H9 (cell line): ENCODE measurements at regions not wholly inside any gene's neighbourhood (a gene's known extent, or its start where the extent isn't known, plus 50 kb on each side); places are given as distances from the start of the nearest gene placed in this dataset.

ENCODE experiments used
- DNase-seq: peaks from one replicate; pipeline ENCODE4 v3.0.0-alpha.2; 2017
- H2AFZ ChIP-seq: one replicate; pipeline ENCODE4 v1.6.1; 2013; ENCODE audit warnings: mild to moderate bottlenecking, low read length, control low read depth, moderate library complexity
- H2AK5ac ChIP-seq: 2 replicates; pipeline ENCODE4 v1.6.1; 2013; ENCODE audit warnings: low read length, control low read depth, mixed read lengths; ENCODE audit not compliant: insufficient read length
- H2BK120ac ChIP-seq: one replicate; pipeline ENCODE4 v1.6.1; 2013; ENCODE audit warnings: low read depth, mild to moderate bottlenecking, low read length, control low read depth, inconsistent platforms; ENCODE audit not compliant: poor library complexity, severe bottlenecking
- H2BK12ac ChIP-seq: 2 replicates; pipeline ENCODE4 v1.6.1; 2013; ENCODE audit warnings: low read length, control low read depth, mixed read lengths, low read depth; ENCODE audit not compliant: insufficient read length
- H2BK15ac ChIP-seq: 2 replicates; pipeline ENCODE4 v1.6.1; 2013; ENCODE audit warnings: low read depth, low read length, control low read depth
- H2BK20ac ChIP-seq: one replicate; pipeline ENCODE4 v1.6.1; 2013; ENCODE audit warnings: low read depth, mild to moderate bottlenecking, low read length, control low read depth, inconsistent platforms; ENCODE audit not compliant: poor library complexity, severe bottlenecking
- H2BK5ac ChIP-seq: 2 replicates; pipeline ENCODE4 v1.6.1; 2013; ENCODE audit warnings: low read length, control low read depth, mixed read lengths; ENCODE audit not compliant: insufficient read length
- H3K14ac ChIP-seq: 2 replicates; pipeline ENCODE4 v1.6.1; 2013; ENCODE audit warnings: low read length, control low read depth; ENCODE audit not compliant: insufficient read depth
- H3K18ac ChIP-seq: 2 replicates; pipeline ENCODE4 v1.6.1; 2013; ENCODE audit warnings: low read depth, mild to moderate bottlenecking, mixed read lengths, low read length, control low read depth; ENCODE audit not compliant: insufficient read length
- H3K23ac ChIP-seq: 2 replicates; pipeline ENCODE4 v1.6.1; 2013; ENCODE audit warnings: low read length, control low read depth, mixed read lengths, low read depth; ENCODE audit not compliant: insufficient read length
- H3K23me2 ChIP-seq: 2 replicates; pipeline ENCODE4 v1.6.1; 2013; ENCODE audit warnings: low read depth, mild to moderate bottlenecking, mixed read lengths, low read length, control low read depth; ENCODE audit not compliant: insufficient read length, poor library complexity, severe bottlenecking
- H3K27ac ChIP-seq: 2 replicates; pipeline ENCODE4 v1.5.1; 2013; ENCODE audit warnings: low read length, control low read depth, mixed read lengths, low read depth; ENCODE audit not compliant: insufficient read length
- H3K27me3 ChIP-seq: 2 replicates; pipeline ENCODE4 v1.6.1; 2013; ENCODE audit warnings: low read length, control low read depth, inconsistent platforms; ENCODE audit not compliant: insufficient read depth
- H3K4ac ChIP-seq: 2 replicates; pipeline ENCODE4 v1.6.1; 2013; ENCODE audit warnings: low read depth, mild to moderate bottlenecking, control low read depth, inconsistent platforms, low read length, moderate library complexity
- H3K4me1 ChIP-seq: 2 replicates; pipeline ENCODE4 v1.6.1; 2013; ENCODE audit warnings: low read length, control low read depth, inconsistent platforms; ENCODE audit not compliant: insufficient read depth
- H3K4me2 ChIP-seq: 2 replicates; pipeline ENCODE4 v1.6.1; 2013; ENCODE audit warnings: low read length, control low read depth, mixed read lengths; ENCODE audit not compliant: insufficient read length, insufficient read depth
- H3K56ac ChIP-seq: 2 replicates; pipeline ENCODE4 v1.6.1; 2013; ENCODE audit warnings: low read depth, mild to moderate bottlenecking, mixed read lengths, low read length, control low read depth; ENCODE audit not compliant: insufficient read length
- H3K79me1 ChIP-seq: 2 replicates; pipeline ENCODE4 v1.6.1; 2013; ENCODE audit warnings: low read depth, mild to moderate bottlenecking, moderate library complexity, low read length, control low read depth, inconsistent platforms; ENCODE audit not compliant: insufficient read depth, poor library complexity, severe bottlenecking
- H3K79me2 ChIP-seq: 2 replicates; pipeline ENCODE4 v1.6.1; 2013; ENCODE audit warnings: low read length, control low read depth, inconsistent platforms; ENCODE audit not compliant: insufficient read depth
- H3K9ac ChIP-seq: 2 replicates; pipeline ENCODE4 v1.6.1; 2013; ENCODE audit warnings: low read length, control low read depth, mixed read lengths; ENCODE audit not compliant: insufficient read length; ENCODE audit errors: extremely low read depth
- H3K9me3 ChIP-seq: one replicate; pipeline ENCODE4 v1.6.1; 2013; ENCODE audit warnings: low read depth, low read length, inconsistent platforms; ENCODE audit not compliant: control insufficient read depth
- H3T11ph ChIP-seq: one replicate; pipeline ENCODE4 v1.6.1; 2013; ENCODE audit warnings: mild to moderate bottlenecking, low read length, control low read depth, inconsistent platforms
- H4K20me1 ChIP-seq: one replicate; pipeline ENCODE4 v1.6.1; 2013; ENCODE audit not compliant: control insufficient read depth, insufficient read length, insufficient read depth
- H4K5ac ChIP-seq: 2 replicates; pipeline ENCODE4 v1.6.1; 2013; ENCODE audit warnings: low read depth, mild to moderate bottlenecking, mixed read lengths, low read length, control low read depth; ENCODE audit not compliant: insufficient read length
- H4K8ac ChIP-seq: replicated peaks from 2 replicates; pipeline ENCODE4 v1.6.1; 2013; ENCODE audit warnings: low read length, control low read depth, mixed read lengths, low read depth; ENCODE audit not compliant: insufficient read length
- H4K91ac ChIP-seq: 2 replicates; pipeline ENCODE4 v1.6.1; 2013; ENCODE audit warnings: low read depth, mild to moderate bottlenecking, moderate library complexity, mixed read lengths, low read length, control low read depth; ENCODE audit not compliant: insufficient read length
- H3K27ac Mint-ChIP-seq, 3 experiments: 2 replicates in 2 of 3; 3 replicates in 1 of 3; pipeline ENCODE4 v1.8.0; 2020 to 2021; ENCODE audit warnings: mixed read lengths in 3 of 3, mild to moderate bottlenecking in 1 of 3, moderate library complexity in 1 of 3
- H3K27me3 Mint-ChIP-seq: 2 replicates; pipeline ENCODE4 v1.8.0; 2021; ENCODE audit warnings: low read depth, mild to moderate bottlenecking, moderate library complexity, mixed read lengths
- H3K36me3 Mint-ChIP-seq, 3 experiments: 2 replicates in 2 of 3; 3 replicates in 1 of 3; pipeline ENCODE4 v1.8.0; 2020 to 2021; ENCODE audit warnings: low read depth in 3 of 3, mixed read lengths in 3 of 3; ENCODE audit not compliant: insufficient read depth in 1 of 3
- H3K4me1 Mint-ChIP-seq, 2 experiments: 2 replicates each; pipeline ENCODE4 v1.8.0; 2020; ENCODE audit warnings: mixed read lengths in 2 of 2
- H3K4me3 Mint-ChIP-seq, 2 experiments: 2 replicates in 1 of 2; 3 replicates in 1 of 2; pipeline ENCODE4 v1.8.0; 2020 to 2021; ENCODE audit warnings: mild to moderate bottlenecking in 2 of 2, mixed read lengths in 2 of 2, moderate library complexity in 1 of 2
- H3K9me3 Mint-ChIP-seq, 2 experiments: 2 replicates in 1 of 2; 3 replicates in 1 of 2; pipeline ENCODE4 v1.8.0; 2020; ENCODE audit warnings: mild to moderate bottlenecking in 2 of 2, mixed read lengths in 2 of 2, moderate library complexity in 1 of 2
- WGBS: extraction: QIAGEN DNeasy Blood & Tissue Kit; methylation state at CpG from one replicate; pipeline ENCODE4 v1.1.7; 2013; ENCODE audit warnings: missing lambda C conversion rate, low lambda C conversion rate, mixed read lengths; ENCODE audit not compliant: insufficient read length; ENCODE audit errors: extremely low coverage; 5-methylcytosine and 5-hydroxymethylcytosine counted together
- TF ChIP-seq, protein P1 (sequence below): fragments of 200-600 bp; sonication (generic); conservative IDR thresholded peaks from 3 replicates; pipeline ENCODE4 v1.8.0; 2021; ENCODE audit warnings: antibody characterized with exemption, mild to moderate bottlenecking

DNA sequence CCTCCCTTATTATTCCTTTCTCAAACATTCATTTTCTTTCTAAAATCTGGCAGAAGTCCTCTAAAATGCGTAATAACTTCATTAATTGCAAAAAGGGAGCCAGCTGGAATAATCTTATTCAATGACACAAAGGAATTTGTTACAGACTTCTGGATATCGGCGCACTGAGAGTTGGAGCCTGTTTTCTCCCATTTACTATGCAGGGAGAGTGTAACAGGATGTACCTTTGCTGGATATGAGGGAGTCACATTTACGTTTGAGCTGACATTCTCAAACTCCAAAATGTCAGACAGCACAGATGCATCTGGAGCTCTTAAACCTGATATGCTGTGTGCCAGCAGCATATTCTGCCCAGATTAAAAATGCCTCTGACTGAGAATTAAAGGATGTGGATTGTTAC is 275.3 kb downstream of the TMX3 start:
- H3K27me3 Mint-ChIP-seq: no peaks in the 10 kb centered on the region; the same call in 1 of the 2 replicates
- H2AFZ ChIP-seq: no peak overlapping the region
- no peak overlapping the region for H2BK120ac ChIP-seq
- TF ChIP-seq, protein P1, sequence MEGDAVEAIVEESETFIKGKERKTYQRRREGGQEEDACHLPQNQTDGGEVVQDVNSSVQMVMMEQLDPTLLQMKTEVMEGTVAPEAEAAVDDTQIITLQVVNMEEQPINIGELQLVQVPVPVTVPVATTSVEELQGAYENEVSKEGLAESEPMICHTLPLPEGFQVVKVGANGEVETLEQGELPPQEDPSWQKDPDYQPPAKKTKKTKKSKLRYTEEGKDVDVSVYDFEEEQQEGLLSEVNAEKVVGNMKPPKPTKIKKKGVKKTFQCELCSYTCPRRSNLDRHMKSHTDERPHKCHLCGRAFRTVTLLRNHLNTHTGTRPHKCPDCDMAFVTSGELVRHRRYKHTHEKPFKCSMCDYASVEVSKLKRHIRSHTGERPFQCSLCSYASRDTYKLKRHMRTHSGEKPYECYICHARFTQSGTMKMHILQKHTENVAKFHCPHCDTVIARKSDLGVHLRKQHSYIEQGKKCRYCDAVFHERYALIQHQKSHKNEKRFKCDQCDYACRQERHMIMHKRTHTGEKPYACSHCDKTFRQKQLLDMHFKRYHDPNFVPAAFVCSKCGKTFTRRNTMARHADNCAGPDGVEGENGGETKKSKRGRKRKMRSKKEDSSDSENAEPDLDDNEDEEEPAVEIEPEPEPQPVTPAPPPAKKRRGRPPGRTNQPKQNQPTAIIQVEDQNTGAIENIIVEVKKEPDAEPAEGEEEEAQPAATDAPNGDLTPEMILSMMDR: no peak
- no peak overlapping the region; a peak in 1 of 7 replicates for H3K27ac Mint-ChIP-seq
- peaks cover 5 to 7% (median 5%) of the 10 kb centered on the region in 3 experiments for H3K36me3 Mint-ChIP-seq
- no peaks in the 10 kb centered on the region for H3K23me2 ChIP-seq
- H3K4me3 Mint-ChIP-seq: no peak overlapping the region
- H3K4me1 Mint-ChIP-seq: peaks cover 13 to 14% of the 10 kb centered on the region in 2 experiments
- no peak for DNase-seq
- no peak overlapping the region for H2BK5ac ChIP-seq
- H3K9ac ChIP-seq: no peak overlapping the region
- H2AK5ac ChIP-seq: no peak overlapping the region
- H3K79me1 ChIP-seq: no peaks in the 10 kb centered on the region
- no peak overlapping the region for H3K14ac ChIP-seq
- H2BK20ac ChIP-seq: no peak overlapping the region
- no peak overlapping the region for H4K8ac ChIP-seq
- no peaks in the 10 kb centered on the region for H3K9me3 ChIP-seq
- no peaks in the 10 kb centered on the region; the same call in 1 of the 2 replicates for H3K4me1 ChIP-seq
- no peaks in the 10 kb centered on the region for H3K27me3 ChIP-seq
- H3K23ac ChIP-seq: no peak overlapping the region
- H3T11ph ChIP-seq: no peak overlapping the region
- no peak overlapping the region for H3K56ac ChIP-seq
- no peak overlapping the region for H3K4ac ChIP-seq
- H2BK15ac ChIP-seq: no peak overlapping the region
- H3K18ac ChIP-seq: no peak overlapping the region
- H3K79me2 ChIP-seq: no peaks in the 10 kb centered on the region
- no peak overlapping the region for H4K5ac ChIP-seq
- no peak overlapping the region for H4K91ac ChIP-seq
- no peak overlapping the region for H2BK12ac ChIP-seq
- WGBS: no CpG with 5 or more reads among the region's 4 CpGs
- peaks cover 7 to 9% of the 10 kb centered on the region in 2 experiments; a peak in 4 of 5 replicates for H3K9me3 Mint-ChIP-seq
- H3K27ac ChIP-seq: no peak overlapping the region
- no peaks in the 10 kb centered on the region for H4K20me1 ChIP-seq
- H3K4me2 ChIP-seq: no peak overlapping the region
